ENCODE measurements at regions not wholly inside any gene's neighbourhood (a gene's known extent, or its start where the extent isn't known, plus 50 kb on each side); places are given as distances from the start of the nearest gene placed in this dataset.

- no peak for DNase-seq (ENCODE audit: low spot score)
Observed at GRCh38 chr2:155157711-155158110, 459.2 kb downstream of the KCNJ3 start.

GRCh38 chr2:155157065-155157464 lies 458.6 kb downstream of the KCNJ3 start:
- no peak for DNase-seq (ENCODE audit: low spot score)

- no peak for DNase-seq (ENCODE audit: low spot score)
Observed at GRCh38 chr2:155151945-155152344, 453.4 kb downstream of the KCNJ3 start.

GRCh38 chr2:155151472-155151871 lies 453.0 kb downstream of the KCNJ3 start:
- no peak for DNase-seq (ENCODE audit: low spot score)

GRCh38 chr2:155145758-155146229 lies 447.3 kb downstream of the KCNJ3 start:
- no peak for DNase-seq (ENCODE audit: low spot score)

GRCh38 chr2:155141418-155141817 lies 442.9 kb downstream of the KCNJ3 start:
- DNase-seq (ENCODE audit: low spot score): no peak

GRCh38 chr2:155125585-155126230 lies 427.2 kb downstream of the KCNJ3 start:
- no peak for DNase-seq (ENCODE audit: low spot score)

- DNase-seq (ENCODE audit: low spot score): no peak
Observed at GRCh38 chr2:155115846-155116245, 417.4 kb downstream of the KCNJ3 start.

- DNase-seq (ENCODE audit: low spot score): no peak
Observed at GRCh38 chr2:155111070-155111469, 412.6 kb downstream of the KCNJ3 start.

- no peak for DNase-seq (ENCODE audit: low spot score)
Observed at GRCh38 chr2:155109527-155109926, 411.0 kb downstream of the KCNJ3 start.

- DNase-seq (ENCODE audit: low spot score): no peak
Observed at GRCh38 chr2:155100261-155100660, 401.8 kb downstream of the KCNJ3 start.

- peak; percentile 21 for DNase-seq (ENCODE audit: low spot score)
Observed at GRCh38 chr2:155099784-155100183, 401.3 kb downstream of the KCNJ3 start.

- no peak for DNase-seq (ENCODE audit: low spot score)
Observed at GRCh38 chr2:155095613-155096012, 397.1 kb downstream of the KCNJ3 start.

GRCh38 chr2:155080373-155080772 lies 381.9 kb downstream of the KCNJ3 start:
- DNase-seq (ENCODE audit: low spot score): no peak

GRCh38 chr2:155070489-155070888 lies 372.0 kb downstream of the KCNJ3 start:
- DNase-seq (ENCODE audit: low spot score): no peak

- DNase-seq (ENCODE audit: low spot score): no peak
Observed at GRCh38 chr2:155062922-155063258, 364.4 kb downstream of the KCNJ3 start.

- DNase-seq (ENCODE audit: low spot score): no peak
Observed at GRCh38 chr2:155062250-155062921, 363.9 kb downstream of the KCNJ3 start.

- DNase-seq (ENCODE audit: low spot score): no peak
Observed at GRCh38 chr2:155060896-155061295, 362.4 kb downstream of the KCNJ3 start.

- DNase-seq (ENCODE audit: low spot score): no peak
Observed at GRCh38 chr2:155054712-155055111, 356.2 kb downstream of the KCNJ3 start.

- no peak for DNase-seq (ENCODE audit: low spot score)
Observed at GRCh38 chr2:155043097-155043496, 344.6 kb downstream of the KCNJ3 start.

GRCh38 chr2:155035308-155035707 lies 336.8 kb downstream of the KCNJ3 start:
- no peak for DNase-seq (ENCODE audit: low spot score)

GRCh38 chr2:155033652-155034051 lies 335.2 kb downstream of the KCNJ3 start:
- no peak for DNase-seq (ENCODE audit: low spot score)

GRCh38 chr2:155030296-155030695 lies 331.8 kb downstream of the KCNJ3 start:
- no peak for DNase-seq (ENCODE audit: low spot score)

- no peak for DNase-seq (ENCODE audit: low spot score)
Observed at GRCh38 chr2:155026651-155027174, 328.2 kb downstream of the KCNJ3 start.
